GM18858 (cell line): ENCODE measurements at regions not wholly inside any gene's neighbourhood (a gene's known extent, or its start where the extent isn't known, plus 50 kb on each side); places are given as distances from the start of the nearest gene placed in this dataset.
"Not testable (repeated sequence)": the region's sequence is repeated elsewhere in the genome, so short reads cannot be mapped to it uniquely, and the experiment has no call there.

Experiments
- ATAC-seq: cut with Tn5 transposase; IDR thresholded peaks from one replicate; pipeline ENCODE4 v1.9.1; 2021; ENCODE audit not compliant: unreplicated experiment

DNA sequence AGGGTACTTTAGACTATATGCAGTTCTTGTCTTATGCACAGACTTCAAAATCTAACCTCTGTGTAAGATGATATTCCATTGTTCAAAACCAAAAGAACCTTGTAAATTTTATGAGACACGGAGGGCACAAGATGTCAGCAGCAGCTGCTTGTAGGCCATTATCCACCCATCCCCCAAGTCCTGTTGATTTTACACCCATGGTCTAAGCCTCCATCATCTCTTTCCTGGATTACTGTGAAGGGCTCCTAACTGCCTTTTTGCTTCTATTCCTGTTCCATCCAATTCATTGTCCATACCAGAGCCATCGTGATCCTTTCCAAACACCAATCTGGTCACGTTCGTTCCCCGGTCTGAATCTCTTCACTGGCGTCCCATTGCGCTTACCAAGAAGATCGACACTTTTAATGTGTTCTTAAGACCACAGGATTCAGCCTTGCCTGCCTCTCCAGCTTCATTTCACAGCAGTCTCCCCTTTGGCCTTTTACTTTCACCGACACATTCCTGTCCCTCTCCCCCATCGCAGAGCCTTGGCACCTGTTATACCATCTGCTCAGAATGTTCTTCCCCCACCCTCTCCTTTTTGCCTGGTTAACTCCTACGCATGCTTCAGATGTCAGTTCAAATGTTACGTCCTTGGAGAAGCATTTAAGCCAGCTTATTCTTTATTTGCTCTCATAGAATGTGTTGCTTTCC lies 107.3 kb upstream of the POU3F1 start:
- ATAC-seq, result no peak

DNA sequence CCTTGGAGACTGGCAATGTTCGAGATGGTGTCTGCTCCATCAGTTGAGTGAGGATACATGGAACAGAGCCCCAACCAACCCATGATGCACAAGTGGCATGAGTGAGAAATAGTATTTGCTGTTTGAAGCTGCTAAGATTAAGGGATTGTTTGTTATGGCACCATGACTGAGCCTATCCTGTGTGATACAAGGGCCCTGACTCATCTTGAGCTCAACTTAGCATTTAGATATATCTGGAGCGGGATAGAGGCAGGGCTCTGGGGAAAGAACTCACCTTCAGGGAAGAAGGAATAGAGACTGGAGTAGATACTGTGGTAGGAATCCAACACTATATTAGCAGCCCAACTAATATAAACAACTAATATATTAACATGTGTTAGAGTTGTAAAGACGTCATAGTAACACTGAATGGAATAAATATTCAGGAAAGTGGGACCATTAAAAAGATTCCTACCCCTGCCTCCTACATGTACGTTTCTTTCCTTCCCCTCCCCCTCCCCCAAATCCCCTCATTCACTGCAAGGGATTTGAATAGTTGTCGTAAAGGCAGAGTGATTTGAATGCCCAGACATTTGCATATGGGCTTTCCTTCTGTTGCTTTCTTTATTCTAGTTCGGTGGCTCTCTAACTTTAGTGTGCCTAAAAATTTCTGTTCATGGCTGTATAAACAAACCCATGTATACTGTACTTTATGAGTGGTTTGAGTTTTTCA lies 106.6 kb upstream of the POU3F1 start:
- ATAC-seq, result no peak

DNA sequence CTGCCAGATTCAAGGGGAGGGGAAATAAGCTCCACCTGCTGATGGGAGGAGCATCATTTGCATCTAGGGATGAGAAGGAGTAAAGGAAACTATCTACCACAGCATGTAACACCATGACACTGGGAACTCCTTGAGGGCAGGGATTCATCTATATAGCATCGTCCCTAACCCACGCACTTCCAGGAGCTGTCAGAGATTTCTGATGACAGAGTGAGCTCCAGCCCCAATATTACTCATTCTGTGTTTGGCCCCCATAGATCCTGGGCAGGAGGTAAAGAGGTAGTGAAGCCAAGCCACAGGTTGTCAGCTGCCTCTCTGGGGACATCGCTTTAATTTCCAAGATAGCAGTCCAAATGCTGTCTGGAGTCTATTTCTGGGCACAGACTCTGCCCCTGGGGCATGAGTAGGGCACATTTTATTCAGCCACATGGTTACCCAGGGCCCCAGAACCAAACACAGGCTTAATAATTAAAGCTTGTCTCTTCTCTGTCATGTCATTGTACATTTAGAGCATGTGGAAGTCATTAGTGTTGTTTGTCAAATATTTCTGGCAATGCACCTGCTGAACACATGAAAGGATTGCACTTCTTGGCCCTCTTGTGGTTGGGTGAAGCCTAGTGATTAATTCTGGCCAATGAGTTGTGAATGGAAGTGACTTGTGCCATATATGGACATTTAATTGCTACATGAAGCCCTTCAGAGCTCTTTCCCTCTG lies 105.9 kb upstream of the POU3F1 start:
- no peak for ATAC-seq

DNA sequence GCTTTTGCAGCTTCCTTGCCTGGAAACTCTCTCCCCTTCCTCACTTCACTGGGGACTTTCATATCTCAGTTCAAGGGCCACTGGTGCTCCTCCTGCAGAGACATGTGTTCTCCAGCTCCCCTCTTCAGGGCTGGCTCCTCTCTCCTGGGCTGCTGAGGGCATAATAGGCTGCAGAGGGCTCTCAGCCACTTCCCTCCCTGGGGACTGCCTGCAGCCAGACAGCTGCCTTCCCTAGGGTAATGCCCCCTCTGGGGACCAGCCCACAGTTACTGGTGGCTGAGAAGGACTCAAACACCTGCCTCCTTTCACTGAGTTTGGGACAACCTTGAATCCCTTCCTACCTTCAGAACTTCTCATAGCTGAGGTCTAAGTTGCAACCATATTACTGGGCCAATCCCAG lies 104.8 kb upstream of the POU3F1 start:
- ATAC-seq, result no peak

DNA sequence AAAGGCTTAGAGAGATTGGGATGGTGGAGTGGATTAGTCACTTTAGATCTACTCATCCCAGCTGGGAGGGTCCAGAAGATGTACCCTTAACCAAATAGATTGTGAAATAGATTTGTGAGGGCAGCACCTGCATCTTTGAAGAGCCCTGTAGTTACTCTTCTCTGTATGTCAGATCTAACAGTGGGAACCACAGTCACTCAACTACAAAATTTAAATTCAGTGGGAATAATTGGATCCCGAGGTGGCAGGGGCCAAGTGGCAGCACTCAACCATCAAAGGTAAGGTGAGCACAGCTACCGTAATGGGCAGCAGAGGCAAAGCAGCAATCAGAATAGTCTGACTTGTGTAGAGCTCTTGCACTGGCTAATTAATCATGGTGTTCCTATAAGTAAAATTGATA lies 99.5 kb upstream of the POU3F1 start:
- not testable (repeated sequence) for ATAC-seq

DNA sequence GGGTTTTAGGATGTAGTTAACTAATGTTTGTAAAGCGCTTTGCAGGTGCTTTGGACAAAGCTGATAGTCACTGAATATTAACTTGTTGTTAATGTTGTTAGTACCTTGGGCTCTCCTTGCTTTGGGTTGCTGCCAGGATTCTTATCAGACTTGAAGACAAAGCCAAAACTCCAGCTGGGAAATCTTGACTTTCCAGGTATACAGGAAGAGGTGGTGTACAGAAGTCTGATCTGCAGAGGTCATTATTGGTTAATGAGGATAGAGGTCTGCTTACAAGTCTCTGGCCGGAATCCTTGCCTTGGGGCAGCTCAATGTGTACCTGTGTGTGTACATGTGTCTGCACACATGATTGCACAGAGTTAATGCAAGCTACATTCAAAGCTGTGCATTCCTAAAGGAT lies 96.0 kb upstream of the POU3F1 start:
- no peak for ATAC-seq

DNA sequence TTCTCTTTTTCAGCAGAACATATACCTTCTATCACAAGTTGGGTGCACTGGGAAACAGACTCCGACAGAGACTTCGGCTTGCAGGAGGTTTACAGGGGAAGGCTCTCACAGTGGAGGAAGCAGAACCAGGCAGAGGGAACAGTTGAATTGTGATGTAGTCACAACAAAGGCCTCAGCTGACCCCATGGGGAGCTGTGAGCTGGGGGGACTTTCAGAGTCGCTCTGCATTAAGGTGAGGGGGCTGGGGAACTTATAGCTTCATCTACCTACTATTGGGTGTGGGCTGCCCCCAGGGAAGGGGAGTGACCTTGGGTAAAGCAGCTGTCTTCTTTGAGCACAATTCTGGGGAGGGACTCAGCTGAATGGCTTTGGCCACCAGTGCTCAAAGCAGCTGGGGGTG lies 94.9 kb upstream of the POU3F1 start:
- no peak for ATAC-seq

DNA sequence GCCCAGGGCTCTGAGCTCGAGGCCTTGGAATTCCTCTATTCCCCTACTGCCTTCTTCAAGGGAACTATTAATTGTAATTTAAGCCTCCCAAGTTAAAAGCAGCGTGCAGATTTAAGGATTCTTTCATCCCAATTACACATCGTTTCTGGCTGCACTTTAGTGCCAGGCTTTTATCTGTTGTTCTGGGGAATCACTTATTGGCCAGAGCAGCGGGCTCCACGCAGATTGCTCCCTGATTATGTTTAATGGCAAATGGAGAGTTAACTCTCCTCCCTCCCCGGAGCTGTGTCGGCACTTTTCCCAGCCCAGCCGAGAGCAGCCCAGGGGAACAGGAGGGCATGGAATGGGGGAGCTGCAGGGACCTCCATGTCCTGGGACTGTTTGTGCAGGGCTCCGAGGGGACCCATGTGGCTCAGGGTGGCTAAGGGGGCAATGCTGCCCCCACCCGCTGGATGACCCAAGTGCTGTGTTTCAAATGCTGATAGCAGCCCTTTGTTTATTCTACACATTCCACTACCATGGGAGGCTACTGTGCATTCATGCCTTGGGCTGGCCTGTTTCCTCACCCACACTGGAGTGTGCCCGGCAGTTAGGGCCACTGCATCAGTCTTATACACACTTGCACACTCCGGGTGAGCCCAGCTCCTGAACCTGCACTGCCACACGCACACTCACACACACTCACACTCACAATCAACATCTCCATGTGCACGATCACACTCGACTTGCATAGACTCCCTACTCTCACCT lies 93.3 kb upstream of the POU3F1 start:
- ATAC-seq, result no peak

DNA sequence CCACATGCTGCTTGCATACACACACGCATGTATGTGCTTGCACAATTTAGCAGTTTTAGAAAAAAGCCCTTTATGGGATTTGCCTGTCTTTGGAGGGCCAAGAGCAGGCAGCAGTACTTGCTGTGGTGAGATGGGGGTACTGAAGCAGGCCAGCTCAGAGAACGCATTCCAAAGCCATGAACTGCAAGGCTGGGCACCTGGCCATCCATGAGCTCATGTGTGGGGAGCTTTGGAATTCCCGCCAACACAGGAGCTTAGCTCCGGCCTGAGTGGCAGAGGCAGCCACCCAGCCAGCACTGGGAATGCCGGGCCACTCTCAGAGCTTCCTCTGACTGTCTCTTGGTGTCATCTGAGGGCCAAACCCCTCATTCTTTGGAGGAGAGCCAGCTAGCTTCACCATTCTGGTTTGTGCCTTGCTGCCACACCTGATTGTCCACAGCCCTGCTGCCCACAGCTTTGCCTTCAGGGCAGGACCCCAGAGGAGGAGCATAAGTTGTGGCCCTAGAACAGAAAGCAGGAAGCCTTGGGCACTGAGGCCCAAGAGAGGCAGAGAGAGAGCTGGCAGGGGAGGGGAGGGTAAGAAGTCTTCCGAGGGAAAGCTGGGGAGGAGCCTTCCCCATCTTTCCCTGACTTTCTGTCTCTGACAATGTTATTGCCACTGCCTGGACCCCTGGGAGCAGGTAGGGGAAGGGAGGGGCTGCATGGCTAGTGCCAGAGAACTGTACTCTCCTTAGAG lies 92.1 kb upstream of the POU3F1 start:
- ATAC-seq, result no peak

DNA sequence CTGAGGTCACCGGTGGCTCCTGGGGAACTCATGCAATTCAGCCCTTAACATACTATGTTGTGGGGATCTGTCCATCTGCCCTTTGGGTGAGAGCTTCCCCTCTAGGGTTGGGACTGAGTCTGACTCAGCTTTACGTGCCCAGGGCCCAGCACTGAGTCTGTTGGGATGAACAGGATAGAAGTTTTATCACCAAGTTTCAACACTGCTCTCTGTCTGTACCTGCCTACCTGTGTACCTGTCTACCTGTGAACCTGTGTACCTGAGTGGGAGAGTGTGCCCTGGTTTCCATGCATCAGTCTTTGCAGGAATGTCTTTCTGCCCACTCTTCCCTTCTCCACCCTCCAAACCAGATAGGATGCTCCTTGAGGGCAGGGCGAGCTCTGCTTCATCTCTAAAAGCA lies 90.6 kb upstream of the POU3F1 start:
- ATAC-seq, result no peak

DNA sequence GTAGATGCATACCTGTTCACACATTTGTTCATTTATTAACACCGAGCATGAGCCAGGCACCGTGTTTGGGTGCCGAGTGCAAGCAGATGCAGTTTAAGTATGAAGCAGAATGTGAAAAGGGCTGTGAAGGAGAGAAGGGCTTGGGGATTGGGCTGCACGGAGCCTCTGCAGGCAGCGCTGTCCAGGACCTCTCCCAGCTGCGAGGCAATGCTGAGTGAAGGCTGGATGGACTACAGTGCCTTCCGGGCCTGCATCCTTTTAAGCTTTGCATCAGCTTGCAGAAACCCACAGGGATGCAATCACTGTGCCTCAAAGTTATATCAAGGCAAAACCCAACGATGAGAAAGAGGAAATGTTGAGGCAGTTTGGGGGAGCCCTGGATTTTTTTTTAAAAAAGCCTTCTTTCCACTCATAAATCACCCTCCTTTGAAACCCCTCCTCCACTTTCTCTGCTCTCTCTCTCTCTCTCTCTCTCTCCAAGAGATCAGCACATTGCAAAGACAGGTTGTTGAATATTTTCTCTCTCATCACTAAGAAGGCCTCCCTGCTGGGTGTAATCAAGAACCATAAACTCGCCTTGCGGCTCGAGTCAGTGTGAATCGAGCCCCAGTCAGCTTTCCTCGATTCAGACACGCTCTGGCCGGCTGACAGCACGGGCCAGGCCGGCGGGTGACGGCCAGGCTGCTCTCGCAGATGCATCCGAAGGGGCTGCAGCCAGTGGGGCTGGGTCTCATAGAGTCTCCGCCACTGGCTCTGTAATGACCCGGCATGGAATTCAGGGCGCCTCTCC lies 89.2 kb upstream of the POU3F1 start:
- ATAC-seq, result no peak

DNA sequence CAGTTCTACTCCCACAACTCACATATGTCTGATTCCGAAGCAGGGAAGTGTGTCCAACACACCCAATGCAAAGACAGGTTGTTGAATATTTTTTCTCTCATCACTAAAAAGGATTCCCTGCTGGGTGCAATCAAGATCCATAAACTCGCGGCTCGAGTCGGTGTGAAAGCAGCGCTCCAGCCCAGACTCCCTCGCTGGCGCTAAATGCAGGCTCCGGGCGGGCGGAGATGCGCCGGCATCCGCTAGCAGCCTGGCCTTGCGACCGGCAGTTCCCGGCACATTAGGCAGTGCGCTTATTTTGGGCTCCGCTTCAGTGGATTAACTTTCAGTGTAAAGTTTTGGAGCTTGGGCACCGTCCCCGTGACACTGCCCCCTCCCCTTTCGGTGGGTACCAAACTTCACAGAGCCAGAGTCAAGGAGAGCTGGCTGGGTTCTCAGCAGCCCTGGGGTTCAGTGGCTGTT lies 87.7 kb upstream of the POU3F1 start:
- ATAC-seq, result no peak

DNA sequence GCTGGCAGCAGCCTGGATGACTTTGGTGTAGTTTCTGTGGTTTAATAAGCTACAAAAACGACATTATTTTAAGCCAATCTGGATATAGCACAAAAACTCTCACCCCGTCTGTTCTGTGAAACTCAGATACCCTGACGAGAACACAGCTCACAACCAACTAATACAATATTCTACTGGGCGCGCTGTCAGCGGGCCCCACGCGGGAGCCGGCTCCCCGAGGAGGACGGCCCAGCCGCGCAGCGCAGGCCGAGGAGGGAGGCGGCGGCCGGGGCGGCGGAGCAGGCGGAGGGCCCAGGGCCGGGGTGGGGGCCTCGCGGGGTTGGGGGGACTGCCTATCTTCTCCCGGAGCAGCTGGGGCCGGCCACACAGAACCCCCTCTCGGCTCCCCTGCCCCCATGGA lies 87.2 kb upstream of the POU3F1 start:
- ATAC-seq, result no peak

DNA sequence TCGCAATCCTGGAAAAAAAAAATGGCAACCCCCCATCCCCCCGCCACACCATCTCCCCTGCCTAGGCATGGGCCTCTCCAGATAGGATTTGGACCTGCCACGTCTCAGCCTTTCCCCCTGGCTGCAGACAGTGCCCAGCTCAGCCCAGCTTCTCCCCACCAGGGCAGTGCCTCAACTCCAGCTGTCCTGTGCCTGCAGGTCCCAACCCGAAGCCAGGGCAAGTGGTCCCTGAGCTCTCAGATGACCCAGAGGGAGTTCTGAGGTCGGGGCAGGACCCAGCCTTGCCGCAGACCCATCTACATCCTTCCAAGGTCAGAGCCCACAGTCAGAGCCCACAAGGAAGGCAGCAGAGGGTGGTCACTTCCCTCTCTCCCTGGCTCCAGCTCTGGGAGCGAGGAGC lies 86.7 kb upstream of the POU3F1 start:
- no peak for ATAC-seq

DNA sequence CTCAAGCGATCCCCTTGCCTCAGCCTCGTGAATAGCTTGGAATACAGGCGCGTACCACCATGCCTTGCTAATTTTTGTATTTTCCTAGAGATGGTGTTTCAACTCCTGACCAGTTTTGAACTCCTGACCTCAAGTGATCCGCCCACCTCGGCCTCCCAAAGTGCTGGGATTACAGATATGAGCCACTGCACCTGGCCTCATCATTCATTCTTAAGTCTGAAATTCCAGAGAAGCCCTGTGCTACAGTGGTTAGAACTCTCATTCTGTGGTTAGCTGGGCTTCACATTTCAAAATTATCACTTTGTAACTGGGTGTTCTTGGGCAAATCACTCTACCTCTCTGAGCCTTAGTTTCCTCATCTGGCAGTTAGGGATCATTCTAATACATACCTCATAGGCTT lies 86.1 kb upstream of the POU3F1 start:
- no peak for ATAC-seq

DNA sequence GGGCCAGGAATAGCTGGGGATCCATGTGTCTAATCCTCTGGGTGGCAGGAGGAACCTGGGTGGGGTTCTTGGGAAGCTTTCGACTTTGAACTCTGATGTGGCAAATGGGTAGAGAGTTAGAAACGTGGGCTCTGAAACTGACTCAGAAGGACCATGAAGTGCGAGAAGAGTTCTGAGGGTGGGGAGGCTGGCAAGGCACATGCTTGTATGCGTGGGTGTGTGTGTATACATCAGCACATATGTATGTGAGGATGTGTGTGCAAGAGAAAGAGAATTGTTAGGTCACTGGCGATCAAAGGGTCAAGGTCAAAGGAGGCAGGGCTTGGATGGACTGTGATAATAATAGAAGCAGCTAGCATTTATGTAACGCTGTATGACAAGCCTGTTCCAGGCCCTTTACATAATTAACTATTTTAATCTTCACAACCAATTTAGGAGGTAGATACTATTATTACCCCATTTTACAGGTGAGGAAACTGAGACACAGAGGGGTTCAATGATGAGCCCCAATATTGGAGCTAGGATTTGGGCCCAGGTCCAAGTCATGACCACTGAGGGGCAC lies 84.5 kb upstream of the POU3F1 start:
- no peak for ATAC-seq

DNA sequence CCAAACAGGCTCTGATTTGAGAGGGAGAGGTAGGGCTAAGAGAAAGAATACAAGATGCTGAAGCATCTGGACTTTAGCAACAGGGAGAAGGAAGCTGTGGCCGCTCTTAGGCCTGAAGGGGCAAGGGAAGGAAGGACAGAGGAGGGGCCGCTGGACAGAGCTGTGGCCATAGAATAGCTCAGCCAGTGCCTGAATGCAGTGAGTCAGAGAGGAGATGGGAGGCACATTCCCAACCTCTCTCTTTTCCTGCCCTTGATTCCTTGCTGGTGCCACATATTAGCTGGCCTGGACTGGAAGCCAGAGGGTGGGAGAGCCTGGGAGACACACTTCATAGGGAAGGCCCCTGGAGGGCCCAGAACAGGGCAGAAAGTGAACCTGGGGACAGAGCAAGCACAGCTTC lies 83.4 kb upstream of the POU3F1 start:
- ATAC-seq, result no peak

DNA sequence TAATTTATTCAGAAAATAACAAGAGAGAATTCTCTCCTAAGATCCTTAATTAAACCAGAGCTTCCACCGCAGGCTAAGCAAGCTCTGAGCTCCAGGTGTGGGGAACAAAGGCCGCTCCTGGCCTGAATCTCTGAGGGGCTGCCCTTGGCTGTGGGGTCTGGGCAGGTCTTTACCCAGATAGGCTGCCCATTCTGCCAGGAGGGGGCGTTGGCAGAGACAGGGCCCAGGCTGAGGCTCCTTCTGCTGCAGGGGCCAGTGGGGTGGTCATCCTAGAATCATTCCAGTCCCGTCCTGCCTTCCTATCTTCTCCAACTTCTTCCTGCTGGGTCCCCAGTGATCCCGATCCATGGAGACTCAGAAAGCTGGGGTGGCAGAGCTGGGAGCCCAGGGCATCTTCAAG lies 82.9 kb upstream of the POU3F1 start:
- no peak for ATAC-seq

DNA sequence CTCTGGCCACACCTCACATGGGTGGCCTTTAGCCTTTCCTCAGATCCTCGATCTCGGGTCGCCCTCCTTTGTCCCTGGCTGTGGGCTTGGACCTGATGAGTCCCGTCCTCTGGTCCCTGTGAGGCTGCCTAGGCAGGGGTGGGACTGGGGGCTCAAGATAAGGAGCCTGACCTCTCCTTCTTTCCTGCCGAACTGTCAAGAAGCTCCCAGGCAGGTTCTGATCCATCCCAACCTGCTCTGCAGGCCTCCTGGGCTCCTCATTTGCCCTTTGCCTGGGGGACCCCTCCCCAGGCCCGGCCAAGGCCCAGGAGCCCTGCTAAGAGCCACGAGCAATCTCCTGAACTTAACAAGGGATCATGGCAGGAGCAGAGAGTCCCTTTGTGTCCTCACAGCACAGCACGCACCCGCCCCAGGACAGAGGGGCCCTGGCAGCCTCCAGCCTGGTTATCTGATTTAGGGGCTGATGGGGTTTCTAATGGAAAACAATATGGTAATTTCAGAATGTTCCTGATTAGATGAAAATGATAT lies 82.4 kb upstream of the POU3F1 start:
- ATAC-seq, result no peak
